Lower leg skin (tissue), 3 donors: ENCODE measurements at regions not wholly inside any gene's neighbourhood (a gene's known extent, or its start where the extent isn't known, plus 50 kb on each side); places are given as distances from the start of the nearest gene placed in this dataset.

Experiments
- CTCF ChIP-seq, 3 donors: fragments of 450-650 bp; IDR thresholded peaks; one replicate each; pipeline ENCODE4 v1.5.1; 2016; ENCODE audit warnings: antibody characterized with exemption in 3 of 3, mild to moderate bottlenecking in 3 of 3, moderate library complexity in 2 of 3
- POLR2A ChIP-seq, 2 donors: fragments of 450-650 bp; IDR thresholded peaks; one replicate each; pipeline ENCODE4 v1.6.1; 2016 to 2017; ENCODE audit warnings: antibody characterized with exemption in 2 of 2, mild to moderate bottlenecking in 1 of 2, moderate library complexity in 1 of 2

- TF ChIP-seq CTCF (IDR thresholded peaks at IDR 0.05) (no peak), POLR2A (IDR thresholded peaks at IDR 0.05) (no peak)
Measured at GRCh38 chr14:26851793-26852192, 254.0 kb upstream of the NOVA1 start.
